Naive thymus-derived CD8-positive, alpha-beta T cell (primary cell): ENCODE measurements at regions not wholly inside any gene's neighbourhood (a gene's known extent, or its start where the extent isn't known, plus 50 kb on each side); places are given as distances from the start of the nearest gene placed in this dataset.

Experiments used
- ATAC-seq, 2 donors: fragments of 150-1000 bp; cut with Tn5 transposase in 1 of 2; sonication (Bioruptor Pico), chemical (Tn5 transposase) in 1 of 2; 1 replicate in 1 of 2; 2 replicates in 1 of 2; pipeline ENCODE4 v1.10.0; 2021; ENCODE audit warnings: mild to moderate bottlenecking in 2 of 2, moderate library complexity in 2 of 2
- POLR2A ChIA-PET: fragments of 350-600 bp; sonication (Branson Sonifier 250); formaldehyde crosslinking; loops from one replicate; lab custom pipeline; 2021; ENCODE audit warnings: antibody characterized with exemption; lab: Charles Lee
- DNase-seq, 10 donors: peaks; one replicate each; pipeline versions ENCODE4 v3.0.0 to v3.0.0-alpha.2; 2020 to 2022
- H3K27ac Mint-ChIP-seq, 10 donors: one replicate each; pipeline ENCODE4 v1.8.0; 2020 to 2022; ENCODE audit warnings: mild to moderate bottlenecking in 10 of 10, mixed read lengths in 10 of 10, moderate library complexity in 4 of 10, inconsistent platforms in 1 of 10
- H3K27me3 Mint-ChIP-seq, 5 donors: one replicate each; pipeline ENCODE4 v1.8.0; 2021 to 2022; ENCODE audit warnings: mixed read lengths in 5 of 5
- H3K36me3 Mint-ChIP-seq, 3 donors: one replicate each; pipeline ENCODE4 v1.8.0; 2020 to 2022; ENCODE audit warnings: mixed read lengths in 3 of 3, mild to moderate bottlenecking in 2 of 3, inconsistent platforms in 1 of 3
- H3K4me1 Mint-ChIP-seq, 4 donors: one replicate each; pipeline ENCODE4 v1.8.0; 2021 to 2022; ENCODE audit warnings: mixed read lengths in 4 of 4
- H3K4me3 Mint-ChIP-seq, 10 donors: one replicate each; pipeline ENCODE4 v1.8.0; 2020 to 2022; ENCODE audit warnings: mild to moderate bottlenecking in 10 of 10, mixed read lengths in 10 of 10, moderate library complexity in 6 of 10, inconsistent platforms in 1 of 10
- H3K9me3 Mint-ChIP-seq, 9 donors: one replicate each; pipeline ENCODE4 v1.8.0; 2020 to 2022; ENCODE audit warnings: mixed read lengths in 9 of 9, mild to moderate bottlenecking in 3 of 9, inconsistent platforms in 1 of 9, moderate library complexity in 1 of 9

GRCh38 chr17:14803826-14804225, 461.3 kb downstream of the PMP22 start:
- DNase-seq (no peak), ATAC-seq (no peak)
- Mint-ChIP-seq H3K27ac (no peak overlapping the region), H3K9me3 (peaks cover 0 to 16% (median 9%) of the 10 kb centered on the region in 9 donors), H3K36me3 (peaks cover 0 to 14% (median 5%) of the 10 kb centered on the region in 3 donors), H3K4me1 (no peaks in the 10 kb centered on the region), H3K27me3 (peaks cover 4 to 19% (median 9%) of the 10 kb centered on the region in 5 donors), H3K4me3 (no peak overlapping the region)
- POLR2A ChIA-PET: no interaction called here

- Mint-ChIP-seq H3K9me3 (peaks cover 0 to 4% (median 0%) of the 10 kb centered on the region in 9 donors), H3K4me3 (no peak overlapping the region), H3K27ac (no peak overlapping the region)
Measured at GRCh38 chr17:14797801-14798200, 467.3 kb downstream of the PMP22 start.

GRCh38 chr17:14797021-14797420, 468.1 kb downstream of the PMP22 start:
- no peaks in the 10 kb centered on the region for H3K36me3 Mint-ChIP-seq
- H3K9me3 Mint-ChIP-seq: peaks cover 0 to 4% (median 0%) of the 10 kb centered on the region in 9 donors
- H3K27ac Mint-ChIP-seq: no peak overlapping the region
- DNase-seq: no peak
- no peak for ATAC-seq
- peaks cover 10 to 44% (median 17%) of the 10 kb centered on the region in 5 donors for H3K27me3 Mint-ChIP-seq
- POLR2A ChIA-PET: no interaction called here
- no peak overlapping the region for H3K4me3 Mint-ChIP-seq
- H3K4me1 Mint-ChIP-seq: no peaks in the 10 kb centered on the region

More at GRCh38 chr17:14797801-14798200, 467.3 kb downstream of the PMP22 start:
- H3K36me3 Mint-ChIP-seq: no peaks in the 10 kb centered on the region
- DNase-seq: no peak
- POLR2A ChIA-PET: no interaction called here
- no peaks in the 10 kb centered on the region for H3K4me1 Mint-ChIP-seq
- no peak for ATAC-seq
- H3K27me3 Mint-ChIP-seq: peaks cover 8 to 46% (median 16%) of the 10 kb centered on the region in 5 donors

- H3K36me3 Mint-ChIP-seq: no peaks in the 10 kb centered on the region
- POLR2A ChIA-PET: no interaction called here
- ATAC-seq (no peak), DNase-seq (no peak)
- H3K4me3 Mint-ChIP-seq: no peak overlapping the region
- H3K27me3 Mint-ChIP-seq: peaks cover 7 to 63% (median 19%) of the 10 kb centered on the region in 5 donors
- H3K9me3 Mint-ChIP-seq: no peaks in the 10 kb centered on the region
- no peak overlapping the region for H3K27ac Mint-ChIP-seq
- H3K4me1 Mint-ChIP-seq: peaks cover 0 to 1% (median 0%) of the 10 kb centered on the region in 4 donors
Measured at GRCh38 chr17:14794961-14795360, 470.2 kb downstream of the PMP22 start.

GRCh38 chr17:14793237-14793636, 471.9 kb downstream of the PMP22 start:
- H3K36me3 Mint-ChIP-seq: no peaks in the 10 kb centered on the region
- H3K27me3 Mint-ChIP-seq: peaks cover 7 to 75% (median 27%) of the 10 kb centered on the region in 5 donors
- H3K4me3 Mint-ChIP-seq: no peak overlapping the region
- POLR2A ChIA-PET: no interaction called here
- ATAC-seq (no peak), DNase-seq (no peak)
- no peak overlapping the region for H3K27ac Mint-ChIP-seq
- no peaks in the 10 kb centered on the region for H3K9me3 Mint-ChIP-seq
- H3K4me1 Mint-ChIP-seq: peaks cover 0 to 1% (median 0%) of the 10 kb centered on the region in 4 donors

GRCh38 chr17:14792746-14793145, 472.4 kb downstream of the PMP22 start:
- Mint-ChIP-seq H3K4me1 (peaks cover 0 to 1% (median 0%) of the 10 kb centered on the region in 4 donors), H3K9me3 (no peaks in the 10 kb centered on the region), H3K27ac (no peak overlapping the region), H3K27me3 (peaks cover 7 to 72% (median 27%) of the 10 kb centered on the region in 5 donors), H3K36me3 (no peaks in the 10 kb centered on the region), H3K4me3 (no peak overlapping the region)
- ATAC-seq (no peak), DNase-seq (no peak)
- POLR2A ChIA-PET: no interaction called here

GRCh38 chr17:14791221-14791620, 473.9 kb downstream of the PMP22 start:
- Mint-ChIP-seq H3K36me3 (no peaks in the 10 kb centered on the region), H3K27me3 (peaks cover 7 to 57% (median 19%) of the 10 kb centered on the region in 5 donors), H3K4me3 (no peak overlapping the region), H3K9me3 (no peaks in the 10 kb centered on the region), H3K4me1 (peaks cover 0 to 1% (median 0%) of the 10 kb centered on the region in 4 donors), H3K27ac (no peak overlapping the region)
- ATAC-seq: no peak
- DNase-seq: no peak
- POLR2A ChIA-PET: no interaction called here

- ATAC-seq: no peak
- DNase-seq: no peak
- H3K9me3 Mint-ChIP-seq: no peaks in the 10 kb centered on the region
- H3K4me3 Mint-ChIP-seq: no peak overlapping the region
- peaks cover 7 to 54% (median 19%) of the 10 kb centered on the region in 5 donors for H3K27me3 Mint-ChIP-seq
- no peak overlapping the region for H3K27ac Mint-ChIP-seq
- H3K36me3 Mint-ChIP-seq: no peaks in the 10 kb centered on the region
- H3K4me1 Mint-ChIP-seq: peaks cover 0 to 1% (median 0%) of the 10 kb centered on the region in 4 donors
- POLR2A ChIA-PET: no interaction called here
Measured at GRCh38 chr17:14790521-14790920, 474.6 kb downstream of the PMP22 start.

GRCh38 chr17:14784997-14785696, 480.0 kb downstream of the PMP22 start:
- POLR2A ChIA-PET: no interaction called here
- no peak overlapping the region for H3K27ac Mint-ChIP-seq
- no peaks in the 10 kb centered on the region for H3K36me3 Mint-ChIP-seq
- DNase-seq (peak in 9 of 10 donors; percentile 13 to 71 (median 44)), ATAC-seq (peak; percentile 61 to 67)
- H3K4me3 Mint-ChIP-seq: no peak overlapping the region
- H3K27me3 Mint-ChIP-seq: peaks cover 0 to 14% (median 8%) of the 10 kb centered on the region in 5 donors
- H3K4me1 Mint-ChIP-seq: no peaks in the 10 kb centered on the region
- no peaks in the 10 kb centered on the region for H3K9me3 Mint-ChIP-seq

GRCh38 chr17:14781123-14781522, 480.2 kb downstream of the HS3ST3B1 start:
- Mint-ChIP-seq H3K9me3 (no peaks in the 10 kb centered on the region), H3K27ac (no peak overlapping the region), H3K4me3 (no peak overlapping the region), H3K36me3 (no peaks in the 10 kb centered on the region), H3K4me1 (no peaks in the 10 kb centered on the region), H3K27me3 (peaks cover 2 to 27% (median 6%) of the 10 kb centered on the region in 5 donors)
- POLR2A ChIA-PET: no interaction called here
- DNase-seq (no peak), ATAC-seq (no peak)

- Mint-ChIP-seq H3K27me3 (peaks cover 2 to 34% (median 12%) of the 10 kb centered on the region in 5 donors), H3K36me3 (peaks cover 0 to under 1% (median 0%) of the 10 kb centered on the region in 3 donors), H3K9me3 (no peaks in the 10 kb centered on the region), H3K4me1 (no peaks in the 10 kb centered on the region), H3K27ac (no peak overlapping the region), H3K4me3 (no peak overlapping the region)
- DNase-seq: no peak
- POLR2A ChIA-PET: no interaction called here
- ATAC-seq: no peak
Measured at GRCh38 chr17:14780097-14780651, 479.3 kb downstream of the HS3ST3B1 start.

- Mint-ChIP-seq H3K9me3 (peaks cover 0 to 7% (median 0%) of the 10 kb centered on the region in 9 donors), H3K27me3 (peaks cover 2 to 41% (median 15%) of the 10 kb centered on the region in 5 donors), H3K4me1 (no peaks in the 10 kb centered on the region), H3K36me3 (peaks cover 0 to 5% (median 4%) of the 10 kb centered on the region in 3 donors), H3K4me3 (no peak overlapping the region), H3K27ac (no peak overlapping the region)
- ATAC-seq: no peak
- POLR2A ChIA-PET: no interaction called here
- DNase-seq: no peak
Measured at GRCh38 chr17:14779241-14779640, 478.4 kb downstream of the HS3ST3B1 start.

GRCh38 chr17:14777291-14777690, 476.4 kb downstream of the HS3ST3B1 start:
- Mint-ChIP-seq H3K9me3 (peaks cover 0 to 10% (median 0%) of the 10 kb centered on the region in 9 donors), H3K27ac (no peak overlapping the region), H3K27me3 (peaks cover 2 to 47% (median 17%) of the 10 kb centered on the region in 5 donors), H3K36me3 (peaks cover 0 to 5% (median 5%) of the 10 kb centered on the region in 3 donors), H3K4me3 (no peak overlapping the region), H3K4me1 (no peaks in the 10 kb centered on the region)
- no peak for DNase-seq
- ATAC-seq: no peak
- POLR2A ChIA-PET: no interaction called here
